ENCODE measurements at regions not wholly inside any gene's neighbourhood (a gene's known extent, or its start where the extent isn't known, plus 50 kb on each side); places are given as distances from the start of the nearest gene placed in this dataset.

DNA sequence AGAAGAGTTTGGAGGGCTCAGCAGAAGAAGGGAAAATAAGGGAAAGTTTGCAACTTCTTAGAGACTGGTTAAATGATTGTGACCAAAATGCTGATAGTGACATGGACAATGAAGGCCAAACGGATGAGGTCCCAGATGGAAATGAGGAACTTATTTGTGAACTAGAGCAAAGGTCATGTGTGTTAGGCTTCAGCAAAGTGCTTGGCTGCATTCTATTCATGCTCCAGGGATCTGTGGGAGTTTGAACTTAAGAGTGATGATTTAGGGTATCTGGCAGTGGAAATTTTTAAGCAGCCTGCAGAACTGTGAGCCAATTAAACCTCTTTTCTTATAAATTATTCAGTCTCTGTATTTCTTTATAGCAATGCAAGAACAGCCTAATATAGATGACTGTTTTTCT lies 88.9 kb upstream of the ARHGAP5 start:
- FAIRE-seq (no peak), DNase-seq (ENCODE audit: low read depth in 1 of 2, low spot score in 1 of 2) (no peak), ATAC-seq (no peak)
- WGBS (ENCODE audit: missing lambda C conversion rate): 50% methylated on average over 1 of the region's 1 CpG
- ChIA-PET POLR2A (no interaction called here), CTCF (interaction anchor here (1.7 kb wide), 1 partner anchor 53 kb away, joined by 4 read pairs; no protein-coding TSS in a partner anchor)
- Histone ChIP-seq H3K9me3 (peaks cover 14% of the 10 kb centered on the region), H3K4me3 (no peak overlapping the region), H3K27ac (no peak overlapping the region), H3K4me1 (peaks cover 19% of the 10 kb centered on the region), H3K4me2 (no peak overlapping the region)
- TF ChIP-seq RARB (CRISPR knock-in tag; IDR thresholded peaks at IDR 0.05) (no peak), NFE2L2 (conservative IDR thresholded peaks at IDR 0.05; ENCODE audit: low read length) (no peak), KDM1A (IDR thresholded peaks at IDR 0.05; ENCODE audit: low read depth) (no peak), POLR2AphosphoS2 (conservative IDR thresholded peaks at IDR 0.05; ENCODE audit: low read length) (no peak), EP300 (IDR thresholded peaks at IDR 0.05) (no peak), RAD21 (conservative IDR thresholded peaks at IDR 0.05 in 1 of 2, IDR thresholded peaks at IDR 0.05 in 1 of 2) (no peak), SREBF2 (IDR thresholded peaks at IDR 0.05) (no peak), MAZ (IDR thresholded peaks at IDR 0.05; ENCODE audit: borderline replicate concordance, low read depth, low read length) (no peak), SMC3 (IDR thresholded peaks at IDR 0.05) (no peak), EHMT2 (IDR thresholded peaks at IDR 0.05; ENCODE audit: low read depth) (no peak), NR3C1 (IDR thresholded peaks at IDR 0.05) (no peak), ZFP36 (IDR thresholded peaks at IDR 0.05; ENCODE audit: borderline replicate concordance, partially characterized antibody) (no peak), PHF8 (IDR thresholded peaks at IDR 0.05; ENCODE audit: borderline replicate concordance, low read depth) (no peak), HDAC2 (IDR thresholded peaks at IDR 0.05) (no peak)
- TF ChIP-seq, protein P1, sequence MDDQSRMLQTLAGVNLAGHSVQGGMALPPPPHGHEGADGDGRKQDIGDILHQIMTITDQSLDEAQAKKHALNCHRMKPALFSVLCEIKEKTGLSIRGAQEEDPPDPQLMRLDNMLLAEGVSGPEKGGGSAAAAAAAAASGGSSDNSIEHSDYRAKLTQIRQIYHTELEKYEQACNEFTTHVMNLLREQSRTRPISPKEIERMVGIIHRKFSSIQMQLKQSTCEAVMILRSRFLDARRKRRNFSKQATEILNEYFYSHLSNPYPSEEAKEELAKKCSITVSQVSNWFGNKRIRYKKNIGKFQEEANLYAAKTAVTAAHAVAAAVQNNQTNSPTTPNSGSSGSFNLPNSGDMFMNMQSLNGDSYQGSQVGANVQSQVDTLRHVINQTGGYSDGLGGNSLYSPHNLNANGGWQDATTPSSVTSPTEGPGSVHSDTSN (IDR thresholded peaks at IDR 0.05): no peak

DNA sequence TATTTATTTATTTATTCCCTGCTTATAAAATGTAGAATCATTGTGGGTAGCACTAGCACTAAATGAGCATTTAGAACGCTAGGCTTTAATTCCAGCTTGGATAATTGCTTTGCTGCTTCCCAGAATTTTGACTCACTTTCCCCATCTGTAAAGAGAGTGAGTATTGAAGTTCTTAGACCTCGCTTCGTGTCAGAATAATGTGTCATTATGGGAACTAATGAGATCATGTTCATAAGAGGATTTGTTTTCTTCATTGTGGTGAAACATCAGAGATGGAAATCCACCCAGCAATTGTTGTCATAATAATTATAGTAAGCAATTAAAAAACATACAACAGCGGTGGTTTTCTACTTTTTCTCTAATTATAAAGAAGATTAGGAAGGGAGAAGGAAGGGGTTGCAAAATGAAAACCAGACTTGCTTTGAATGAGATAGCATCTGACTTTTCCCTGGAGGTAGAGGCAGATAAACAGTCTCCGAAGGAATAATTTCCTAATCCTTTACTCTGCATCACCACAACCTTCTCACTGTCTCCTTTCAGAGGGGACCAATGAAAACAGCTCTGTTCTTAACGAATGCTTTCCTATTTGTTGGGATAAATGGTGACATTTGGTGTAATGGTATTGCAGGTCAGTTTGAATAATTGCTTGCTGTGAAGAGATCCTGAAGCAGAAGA lies 86.8 kb upstream of the ARHGAP5 start:
- ChIA-PET POLR2A (no interaction called here), CTCF (interaction anchor here (1.0 to 1.4 kb wide), 2 partner anchors 10 to 28 kb away, joined by 3 to 4 read pairs; no protein-coding TSS in a partner anchor)
- peaks cover 4% of the 10 kb centered on the region; the same call in 1 of the 3 replicates for H3K9me3 ChIP-seq
- DNase-seq (ENCODE audit: low read depth in 1 of 2, low spot score in 1 of 2) (no peak), ATAC-seq (no peak), FAIRE-seq (no peak)
- H3K4me3 ChIP-seq: no peak overlapping the region
- no peak overlapping the region for H3K4me2 ChIP-seq
- WGBS (ENCODE audit: missing lambda C conversion rate): 66% methylated on average over 6 of the region's 6 CpGs
- H3K4me1 ChIP-seq: peaks cover 33% of the 10 kb centered on the region
- peak overlapping the region in 1 of 2 experiments; percentile 22; a peak in 1 of 6 replicates for H3K27ac ChIP-seq
- TF ChIP-seq TP53 (CRISPR knock-in tag; IDR thresholded peaks at IDR 0.05): no peak
- TF ChIP-seq HOXA7 (CRISPR knock-in tag; IDR thresholded peaks at IDR 0.05): no peak
- no peak for TF ChIP-seq RAD21 (conservative IDR thresholded peaks at IDR 0.05 in 1 of 2, IDR thresholded peaks at IDR 0.05 in 1 of 2)
- no peak for TF ChIP-seq KDM5A (IDR thresholded peaks at IDR 0.05)
- TF ChIP-seq NFE2L2 (conservative IDR thresholded peaks at IDR 0.05; ENCODE audit: low read length): no peak
- no peak for TF ChIP-seq RCOR1 (IDR thresholded peaks at IDR 0.05; ENCODE audit: low read depth, low read length)
- TF ChIP-seq ESRRA (IDR thresholded peaks at IDR 0.05; ENCODE audit: borderline replicate concordance, low read length): no peak
- TF ChIP-seq, protein P2, sequence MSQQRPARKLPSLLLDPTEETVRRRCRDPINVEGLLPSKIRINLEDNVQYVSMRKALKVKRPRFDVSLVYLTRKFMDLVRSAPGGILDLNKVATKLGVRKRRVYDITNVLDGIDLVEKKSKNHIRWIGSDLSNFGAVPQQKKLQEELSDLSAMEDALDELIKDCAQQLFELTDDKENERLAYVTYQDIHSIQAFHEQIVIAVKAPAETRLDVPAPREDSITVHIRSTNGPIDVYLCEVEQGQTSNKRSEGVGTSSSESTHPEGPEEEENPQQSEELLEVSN (IDR thresholded peaks at IDR 0.05; ENCODE audit: borderline replicate concordance, low read depth): no peak
- TF ChIP-seq, protein P3, sequence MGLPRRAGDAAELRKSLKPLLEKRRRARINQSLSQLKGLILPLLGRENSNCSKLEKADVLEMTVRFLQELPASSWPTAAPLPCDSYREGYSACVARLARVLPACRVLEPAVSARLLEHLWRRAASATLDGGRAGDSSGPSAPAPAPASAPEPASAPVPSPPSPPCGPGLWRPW (IDR thresholded peaks at IDR 0.05): no peak
- TF ChIP-seq ZNF302 (CRISPR knock-in tag; IDR thresholded peaks at IDR 0.05): no peak
- no peak for TF ChIP-seq CHD2 (IDR thresholded peaks at IDR 0.05; ENCODE audit: low read length, partially characterized antibody)
- TF ChIP-seq MAFK (IDR thresholded peaks at IDR 0.05; ENCODE audit: partially characterized antibody): no peak
- no peak for TF ChIP-seq CBX8 (IDR thresholded peaks at IDR 0.05)
- TF ChIP-seq, protein P4, sequence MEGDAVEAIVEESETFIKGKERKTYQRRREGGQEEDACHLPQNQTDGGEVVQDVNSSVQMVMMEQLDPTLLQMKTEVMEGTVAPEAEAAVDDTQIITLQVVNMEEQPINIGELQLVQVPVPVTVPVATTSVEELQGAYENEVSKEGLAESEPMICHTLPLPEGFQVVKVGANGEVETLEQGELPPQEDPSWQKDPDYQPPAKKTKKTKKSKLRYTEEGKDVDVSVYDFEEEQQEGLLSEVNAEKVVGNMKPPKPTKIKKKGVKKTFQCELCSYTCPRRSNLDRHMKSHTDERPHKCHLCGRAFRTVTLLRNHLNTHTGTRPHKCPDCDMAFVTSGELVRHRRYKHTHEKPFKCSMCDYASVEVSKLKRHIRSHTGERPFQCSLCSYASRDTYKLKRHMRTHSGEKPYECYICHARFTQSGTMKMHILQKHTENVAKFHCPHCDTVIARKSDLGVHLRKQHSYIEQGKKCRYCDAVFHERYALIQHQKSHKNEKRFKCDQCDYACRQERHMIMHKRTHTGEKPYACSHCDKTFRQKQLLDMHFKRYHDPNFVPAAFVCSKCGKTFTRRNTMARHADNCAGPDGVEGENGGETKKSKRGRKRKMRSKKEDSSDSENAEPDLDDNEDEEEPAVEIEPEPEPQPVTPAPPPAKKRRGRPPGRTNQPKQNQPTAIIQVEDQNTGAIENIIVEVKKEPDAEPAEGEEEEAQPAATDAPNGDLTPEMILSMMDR (IDR thresholded peaks at IDR 0.05): no peak
- no peak for TF ChIP-seq GATA3 (IDR thresholded peaks at IDR 0.05; ENCODE audit: borderline replicate concordance)
- no peak for TF ChIP-seq RFX5 (IDR thresholded peaks at IDR 0.05)
- TF ChIP-seq ZFP36 (IDR thresholded peaks at IDR 0.05; ENCODE audit: borderline replicate concordance, partially characterized antibody): no peak
- TF ChIP-seq JUNB (IDR thresholded peaks at IDR 0.05): no peak
